GM21381 (cell line): ENCODE measurements at regions not wholly inside any gene's neighbourhood (a gene's known extent, or its start where the extent isn't known, plus 50 kb on each side); places are given as distances from the start of the nearest gene placed in this dataset.

Experiments
- ATAC-seq: cut with Tn5 transposase; IDR thresholded peaks from one replicate; pipeline ENCODE4 v1.9.1; 2021; ENCODE audit warnings: mild to moderate bottlenecking, moderate library complexity; ENCODE audit not compliant: unreplicated experiment

GRCh38 chr13:74449811-74450524 is 315.8 kb upstream of the KLF12 start:
- no peak for ATAC-seq

- no peak for ATAC-seq
These were observed 310.8 kb upstream of the KLF12 start for GRCh38 chr13:74444864-74445479.

- no peak for ATAC-seq
These were observed 310.0 kb upstream of the KLF12 start for GRCh38 chr13:74444161-74444571.

- ATAC-seq = no peak
These were observed 309.4 kb upstream of the KLF12 start for GRCh38 chr13:74443631-74444030.

GRCh38 chr13:74442751-74443150 is 308.5 kb upstream of the KLF12 start:
- no peak for ATAC-seq

- ATAC-seq = no peak
These were observed 304.7 kb upstream of the KLF12 start for GRCh38 chr13:74438901-74439300.

GRCh38 chr13:74434782-74435181 is 300.6 kb upstream of the KLF12 start:
- ATAC-seq = no peak

GRCh38 chr13:74424455-74424854 is 290.3 kb upstream of the KLF12 start:
- ATAC-seq = no peak

- no peak for ATAC-seq
These were observed 289.2 kb upstream of the KLF12 start for GRCh38 chr13:74423434-74423833.

- ATAC-seq = no peak
These were observed 280.3 kb upstream of the KLF12 start for GRCh38 chr13:74414458-74414857.

- ATAC-seq = no peak
These were observed 279.3 kb upstream of the KLF12 start for GRCh38 chr13:74413482-74413881.

- ATAC-seq = no peak
These were observed 275.3 kb upstream of the KLF12 start for GRCh38 chr13:74409551-74409950.

GRCh38 chr13:74406420-74406819 is 272.2 kb upstream of the KLF12 start:
- ATAC-seq = no peak

GRCh38 chr13:74398599-74398998 is 264.4 kb upstream of the KLF12 start:
- no peak for ATAC-seq

GRCh38 chr13:74389056-74389455 is 254.9 kb upstream of the KLF12 start:
- ATAC-seq = no peak

GRCh38 chr13:74388626-74389025 is 254.4 kb upstream of the KLF12 start:
- ATAC-seq = no peak

GRCh38 chr13:74372511-74372910 is 238.3 kb upstream of the KLF12 start:
- ATAC-seq = no peak

GRCh38 chr13:74367193-74367592 is 233.0 kb upstream of the KLF12 start:
- no peak for ATAC-seq

GRCh38 chr13:74361274-74361673 is 227.1 kb upstream of the KLF12 start:
- no peak for ATAC-seq

- no peak for ATAC-seq
These were observed 212.8 kb upstream of the KLF12 start for GRCh38 chr13:74346960-74347359.

- ATAC-seq = no peak
These were observed 204.1 kb upstream of the KLF12 start for GRCh38 chr13:74338341-74338740.

- ATAC-seq = no peak
These were observed 202.3 kb upstream of the KLF12 start for GRCh38 chr13:74336546-74336945.

- ATAC-seq = no peak
These were observed 201.2 kb upstream of the KLF12 start for GRCh38 chr13:74335370-74335769.
